Epithelial cell of proximal tubule (primary cell): ENCODE measurements at regions not wholly inside any gene's neighbourhood (a gene's known extent, or its start where the extent isn't known, plus 50 kb on each side); places are given as distances from the start of the nearest gene placed in this dataset.

Source experiments
- DNase-seq: peaks from one replicate; pipeline ENCODE4 v3.0.0-alpha.2; 2011; ENCODE audit warnings: low read depth
- H3K4me3 ChIP-seq: 2 replicates; pipeline ENCODE4 v1.5.1; 2011; ENCODE audit warnings: low read depth, mild to moderate bottlenecking, low read length
- TF ChIP-seq, protein P1 (sequence below): conservative IDR thresholded peaks from 2 replicates; pipeline ENCODE4 v1.5.1; 2012; ENCODE audit warnings: low read depth, mild to moderate bottlenecking, low read length

DNA sequence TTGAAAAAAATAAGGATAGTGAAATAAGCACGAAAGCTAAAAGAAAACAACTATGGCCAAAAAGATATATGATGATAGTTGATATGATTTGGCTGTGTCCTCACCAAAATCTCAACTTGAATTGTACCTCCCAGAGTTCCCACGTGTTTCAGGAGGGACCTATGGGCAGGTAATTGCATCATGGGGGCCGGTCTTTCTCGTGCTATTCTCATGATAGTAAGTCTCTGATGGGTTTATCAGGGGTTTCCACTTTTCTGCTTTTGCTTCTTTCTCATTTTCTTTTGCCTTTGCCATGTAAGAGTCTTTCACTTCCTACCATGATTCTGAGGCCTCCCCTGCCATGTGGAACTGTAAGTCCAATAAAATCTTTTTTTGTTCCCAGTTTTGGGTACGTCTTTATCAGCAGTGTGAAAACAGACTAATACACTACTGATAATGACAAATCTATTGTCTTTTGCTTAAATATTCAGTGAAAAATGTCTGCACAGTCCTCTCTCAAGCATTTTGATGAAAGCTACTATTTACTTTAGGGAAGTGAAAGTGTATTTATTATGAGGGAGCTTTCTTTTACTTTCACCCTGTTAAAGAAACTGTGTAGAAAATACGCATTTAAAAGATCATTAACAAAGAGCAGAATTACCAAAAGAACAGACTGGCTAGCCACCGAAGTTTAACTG, 389.1 kb downstream of the HTR1B start:
- TF ChIP-seq, protein P1, sequence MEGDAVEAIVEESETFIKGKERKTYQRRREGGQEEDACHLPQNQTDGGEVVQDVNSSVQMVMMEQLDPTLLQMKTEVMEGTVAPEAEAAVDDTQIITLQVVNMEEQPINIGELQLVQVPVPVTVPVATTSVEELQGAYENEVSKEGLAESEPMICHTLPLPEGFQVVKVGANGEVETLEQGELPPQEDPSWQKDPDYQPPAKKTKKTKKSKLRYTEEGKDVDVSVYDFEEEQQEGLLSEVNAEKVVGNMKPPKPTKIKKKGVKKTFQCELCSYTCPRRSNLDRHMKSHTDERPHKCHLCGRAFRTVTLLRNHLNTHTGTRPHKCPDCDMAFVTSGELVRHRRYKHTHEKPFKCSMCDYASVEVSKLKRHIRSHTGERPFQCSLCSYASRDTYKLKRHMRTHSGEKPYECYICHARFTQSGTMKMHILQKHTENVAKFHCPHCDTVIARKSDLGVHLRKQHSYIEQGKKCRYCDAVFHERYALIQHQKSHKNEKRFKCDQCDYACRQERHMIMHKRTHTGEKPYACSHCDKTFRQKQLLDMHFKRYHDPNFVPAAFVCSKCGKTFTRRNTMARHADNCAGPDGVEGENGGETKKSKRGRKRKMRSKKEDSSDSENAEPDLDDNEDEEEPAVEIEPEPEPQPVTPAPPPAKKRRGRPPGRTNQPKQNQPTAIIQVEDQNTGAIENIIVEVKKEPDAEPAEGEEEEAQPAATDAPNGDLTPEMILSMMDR = no peak
- DNase-seq = no peak
- H3K4me3 ChIP-seq = no peak overlapping the region

DNA sequence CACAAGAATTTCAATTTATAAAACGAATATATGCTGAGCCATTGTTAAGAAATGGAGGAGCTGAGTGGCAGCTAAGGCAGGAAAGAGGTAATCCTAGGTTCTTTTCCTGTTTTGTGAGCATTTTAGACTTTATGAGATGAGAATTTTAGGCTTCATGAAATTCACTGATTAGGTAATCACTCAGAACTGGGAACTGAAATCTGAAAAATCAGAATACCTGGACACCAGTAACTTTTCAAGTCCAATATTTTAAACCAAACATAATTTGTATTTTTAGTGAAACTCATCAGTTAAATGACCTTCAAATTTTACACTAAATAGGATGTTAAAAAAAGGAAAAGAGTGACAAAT, 389.9 kb downstream of the HTR1B start:
- TF ChIP-seq, protein P1 = no peak
- no peak for DNase-seq
- no peak overlapping the region for H3K4me3 ChIP-seq

DNA sequence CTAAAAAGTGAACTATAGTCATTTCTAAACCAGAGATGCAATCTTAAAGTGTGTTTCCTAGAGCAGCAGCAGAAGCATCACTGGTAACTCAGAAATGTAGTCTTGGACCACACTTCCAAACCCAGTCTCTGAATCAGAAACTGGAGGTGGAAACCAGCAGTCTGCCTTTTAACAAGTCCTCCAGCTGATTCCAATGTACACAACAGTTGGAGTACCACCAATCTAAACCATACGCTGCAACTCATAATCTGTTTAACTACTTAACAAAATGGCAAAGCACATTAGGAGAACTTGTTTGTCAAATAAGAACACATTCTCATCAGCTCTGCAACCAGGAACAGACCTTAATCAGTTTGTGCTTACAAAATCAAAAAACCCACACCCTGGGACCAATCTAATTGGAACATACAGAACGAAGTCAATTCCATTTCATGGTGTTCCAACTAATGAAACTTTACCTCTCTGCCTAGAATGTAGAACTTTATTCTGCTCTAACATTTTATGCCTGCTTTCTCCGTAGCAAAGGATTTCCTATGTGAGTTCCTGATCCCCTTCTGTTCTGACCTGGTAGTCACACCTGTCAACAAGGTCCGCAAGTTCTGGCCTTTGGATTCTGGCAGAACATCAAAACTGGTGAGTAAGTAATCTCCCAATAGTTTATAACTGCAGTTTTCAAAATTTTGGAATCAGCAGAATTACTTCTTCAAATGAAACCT, 390.4 kb downstream of the HTR1B start:
- no peak overlapping the region for H3K4me3 ChIP-seq
- DNase-seq = no peak
- TF ChIP-seq, protein P1 = no peak

DNA sequence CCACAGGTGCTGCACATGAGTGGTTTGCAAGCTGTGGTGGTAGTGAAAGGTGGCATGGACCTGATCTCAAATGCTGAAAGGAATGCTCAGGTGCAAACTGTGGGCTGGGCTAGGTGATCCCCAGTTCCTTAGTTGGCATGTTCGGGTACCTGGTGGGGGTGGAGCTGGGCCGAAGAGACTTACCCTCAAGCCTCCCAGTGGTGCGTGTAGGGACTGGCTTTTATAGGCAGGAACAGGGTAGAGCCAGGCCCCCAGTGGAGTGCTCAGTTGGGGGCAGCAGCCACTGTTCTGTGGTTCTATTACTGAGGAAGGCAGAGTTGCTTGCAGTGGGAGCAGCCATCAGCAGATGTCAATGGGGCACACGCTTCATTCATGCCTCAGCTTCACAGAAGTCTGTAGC, 399.8 kb downstream of the HTR1B start:
- TF ChIP-seq, protein P1 = no peak
- DNase-seq = no peak
- no peak overlapping the region for H3K4me3 ChIP-seq

DNA sequence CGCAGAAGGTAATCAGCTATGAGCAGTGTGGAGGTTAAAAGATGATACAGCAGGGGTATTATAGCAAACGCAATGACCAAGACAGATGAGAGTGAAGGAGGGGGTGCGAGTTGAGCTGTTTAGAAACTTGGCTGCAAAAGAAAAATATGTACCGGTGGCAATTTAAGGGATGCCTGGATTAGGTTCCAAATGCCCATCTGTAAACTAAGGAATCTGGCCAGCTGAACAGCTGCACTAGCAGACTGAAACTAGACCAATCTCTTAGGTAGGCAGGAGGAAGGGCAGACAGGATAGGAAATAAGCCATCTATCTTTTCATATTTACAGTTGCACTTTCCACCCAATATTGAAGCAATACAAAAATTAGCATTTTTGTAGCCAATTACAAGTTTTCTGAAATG, 407.6 kb downstream of the HTR1B start:
- no peak for DNase-seq
- TF ChIP-seq, protein P1 = no peak
- H3K4me3 ChIP-seq = no peak overlapping the region

DNA sequence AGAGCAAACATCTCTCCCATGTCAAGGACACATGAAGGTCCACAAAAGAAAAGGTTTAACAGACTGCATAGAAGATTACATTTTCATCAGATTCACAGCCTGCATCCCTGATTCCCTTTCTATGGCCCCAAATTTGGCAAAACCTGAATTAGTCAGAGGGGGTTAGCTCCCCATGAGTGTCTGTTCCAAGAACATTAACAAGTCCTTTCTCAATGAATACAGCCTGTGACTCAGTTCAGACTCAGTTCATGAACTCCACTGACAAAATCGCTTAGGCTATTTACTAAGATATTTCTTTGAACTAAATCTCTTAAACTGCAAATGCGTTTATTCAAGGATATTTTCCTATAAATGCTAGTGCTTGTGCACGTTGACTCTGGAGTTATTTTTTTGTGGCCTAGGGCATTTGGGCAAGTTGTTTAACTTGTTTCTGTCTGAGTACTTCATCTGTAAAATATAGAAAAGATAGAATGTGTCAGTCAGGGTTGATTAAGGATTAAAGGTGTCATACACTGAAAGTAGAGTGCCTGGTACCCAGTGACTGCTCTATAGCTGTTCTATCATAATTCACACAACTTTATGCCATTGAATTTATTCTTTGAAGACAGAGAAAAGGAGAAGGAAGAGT, 422.6 kb downstream of the HTR1B start:
- no peak for DNase-seq
- no peak overlapping the region for H3K4me3 ChIP-seq
- TF ChIP-seq, protein P1 = no peak
